SK-N-SH treated with all-trans-retinoic acid at 6 μM for 48 hours (cell line): ENCODE measurements at regions not wholly inside any gene's neighbourhood (a gene's known extent, or its start where the extent isn't known, plus 50 kb on each side); places are given as distances from the start of the nearest gene placed in this dataset.

Source experiments
- ATAC-seq: fragments of 200-7000 bp; cut with Tn5 transposase; 3 replicates; pipeline ENCODE4 v1.9.1; 2020; ENCODE audit warnings: mild to moderate bottlenecking, moderate library complexity
- ARNTL ChIP-seq: fragments of 450-650 bp; formaldehyde crosslinking; IDR thresholded peaks from 2 replicates; pipeline ENCODE4 v1.5.0; 2020; ENCODE audit warnings: low read depth, mild to moderate bottlenecking, moderate library complexity, borderline replicate concordance
- BACH2 ChIP-seq: fragments of 250-450 bp; sonication (Bioruptor Pico); IDR thresholded peaks from 2 replicates; pipeline ENCODE4 v1.9.0; 2021; ENCODE audit warnings: mild to moderate bottlenecking, borderline replicate concordance
- CSDC2 ChIP-seq: fragments of 250-450 bp; sonication (Bioruptor Pico); IDR thresholded peaks from 2 replicates; pipeline ENCODE4 v1.5.0; 2020; ENCODE audit warnings: mild to moderate bottlenecking, moderate library complexity
- ESRRG ChIP-seq: fragments of 250-450 bp; sonication (Bioruptor Pico); IDR thresholded peaks from 2 replicates; pipeline ENCODE4 v1.6.1; 2021; ENCODE audit warnings: mild to moderate bottlenecking
- GLIS3 ChIP-seq: fragments of 250-450 bp; sonication (Bioruptor Pico); IDR thresholded peaks from 2 replicates; pipeline ENCODE4 v1.5.0; 2020; ENCODE audit warnings: mild to moderate bottlenecking, moderate library complexity
- ISL1 ChIP-seq: fragments of 250-450 bp; sonication (Bioruptor Pico); IDR thresholded peaks from 2 replicates; pipeline ENCODE4 v2.1.2; 2022; ENCODE audit warnings: mild to moderate bottlenecking, moderate library complexity
- OSR1 ChIP-seq: fragments of 250-450 bp; sonication (Bioruptor Pico); IDR thresholded peaks from 2 replicates; pipeline ENCODE4 v1.8.0; 2022; ENCODE audit warnings: moderate library complexity, mild to moderate bottlenecking, inconsistent platforms
- PPARA ChIP-seq: fragments of 250-450 bp; sonication (Bioruptor Pico); IDR thresholded peaks from 2 replicates; pipeline ENCODE4 v1.5.0; 2020; ENCODE audit warnings: mild to moderate bottlenecking, borderline replicate concordance
- RARB ChIP-seq: fragments of 250-450 bp; sonication (Bioruptor Pico); IDR thresholded peaks from 2 replicates; pipeline ENCODE4 v1.8.0; 2021; ENCODE audit warnings: mild to moderate bottlenecking, moderate library complexity
- SNAI2 ChIP-seq: fragments of 250-450 bp; sonication (Bioruptor Pico); IDR thresholded peaks from 2 replicates; pipeline ENCODE4 v1.5.0; 2020; ENCODE audit warnings: mild to moderate bottlenecking, moderate library complexity
- TCF4 ChIP-seq: fragments of 250-450 bp; sonication (Bioruptor Pico); IDR thresholded peaks from 2 replicates; pipeline ENCODE4 v1.8.0; 2021; ENCODE audit warnings: mild to moderate bottlenecking, moderate library complexity, borderline replicate concordance
- TOX ChIP-seq: fragments of 250-450 bp; sonication (Bioruptor Pico); IDR thresholded peaks from 2 replicates; pipeline ENCODE4 v1.8.0; 2021; ENCODE audit warnings: mild to moderate bottlenecking, moderate library complexity, borderline replicate concordance
- ZC3H10 ChIP-seq: fragments of 250-450 bp; sonication (Bioruptor Pico); IDR thresholded peaks from 2 replicates; pipeline ENCODE4 v1.5.1; 2021; ENCODE audit warnings: mild to moderate bottlenecking, moderate library complexity
- ZFP3 ChIP-seq: fragments of 250-450 bp; sonication (Bioruptor Pico); IDR thresholded peaks from 2 replicates; pipeline ENCODE4 v1.5.0; 2020; ENCODE audit warnings: mild to moderate bottlenecking, moderate library complexity
- ZFP30 ChIP-seq: fragments of 450-650 bp; formaldehyde crosslinking; IDR thresholded peaks from 2 replicates; pipeline ENCODE4 v1.5.0; 2022; ENCODE audit warnings: mild to moderate bottlenecking, moderate library complexity
- ZNF565 ChIP-seq: fragments of 450-650 bp; formaldehyde crosslinking; conservative IDR thresholded peaks from 2 replicates; pipeline ENCODE4 v1.5.0; 2020; ENCODE audit warnings: low read depth, mild to moderate bottlenecking, moderate library complexity
- ZNF70 ChIP-seq: fragments of 450-650 bp; formaldehyde crosslinking; IDR thresholded peaks from 2 replicates; pipeline ENCODE4 v1.5.0; 2020; ENCODE audit warnings: mild to moderate bottlenecking, moderate library complexity
- ZNF8 ChIP-seq: fragments of 450-650 bp; formaldehyde crosslinking; IDR thresholded peaks from 2 replicates; pipeline ENCODE4 v1.5.0; 2020; ENCODE audit warnings: mild to moderate bottlenecking, moderate library complexity
- TF ChIP-seq, protein P1 (sequence below): fragments of 250-450 bp; sonication (Bioruptor Pico); IDR thresholded peaks from 2 replicates; pipeline ENCODE4 v1.8.0; 2020; ENCODE audit warnings: mild to moderate bottlenecking, moderate library complexity, borderline replicate concordance
- TF ChIP-seq, protein P2 (sequence below): fragments of 250-450 bp; sonication (Bioruptor Pico); IDR thresholded peaks from 2 replicates; pipeline ENCODE4 v1.8.0; 2021; ENCODE audit warnings: low read depth, mild to moderate bottlenecking, moderate library complexity, borderline replicate concordance
- TF ChIP-seq, protein P3 (sequence below): fragments of 250-450 bp; sonication (Bioruptor Pico); IDR thresholded peaks from 2 replicates; pipeline ENCODE4 v1.5.1; 2020; ENCODE audit warnings: low read depth, mild to moderate bottlenecking, moderate library complexity

DNA sequence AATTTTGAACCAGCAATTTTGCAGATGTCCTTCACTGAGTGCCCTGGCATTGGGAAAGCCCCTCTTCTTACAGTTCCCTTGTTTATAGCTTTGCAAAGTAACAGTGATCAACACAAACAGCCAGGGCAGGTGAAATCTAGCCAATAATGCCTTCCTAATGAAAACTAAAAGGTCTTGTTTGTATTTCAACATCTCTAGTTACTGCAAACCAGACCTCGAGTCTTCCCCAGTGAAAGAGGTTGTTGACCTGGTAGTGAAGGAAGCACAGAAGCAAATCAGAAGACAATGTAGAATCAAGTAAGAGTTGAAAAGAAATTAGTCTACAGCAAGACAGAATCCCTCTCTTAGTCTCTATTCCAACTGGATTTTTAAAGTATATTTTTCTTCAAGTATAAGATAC lies 231.2 kb downstream of the SNX13 start:
- TF ChIP-seq ZFP3 (CRISPR knock-in tag) (no peak), TCF4 (no peak), ISL1 (CRISPR knock-in tag) (no peak), GLIS3 (no peak), PPARA (CRISPR knock-in tag) (no peak), OSR1 (CRISPR knock-in tag) (no peak), RARB (CRISPR knock-in tag) (no peak), ZNF565 (CRISPR knock-in tag) (no peak), ZNF70 (CRISPR knock-in tag) (no peak), SNAI2 (no peak), BACH2 (CRISPR knock-in tag) (no peak)
- TF ChIP-seq, protein P1, sequence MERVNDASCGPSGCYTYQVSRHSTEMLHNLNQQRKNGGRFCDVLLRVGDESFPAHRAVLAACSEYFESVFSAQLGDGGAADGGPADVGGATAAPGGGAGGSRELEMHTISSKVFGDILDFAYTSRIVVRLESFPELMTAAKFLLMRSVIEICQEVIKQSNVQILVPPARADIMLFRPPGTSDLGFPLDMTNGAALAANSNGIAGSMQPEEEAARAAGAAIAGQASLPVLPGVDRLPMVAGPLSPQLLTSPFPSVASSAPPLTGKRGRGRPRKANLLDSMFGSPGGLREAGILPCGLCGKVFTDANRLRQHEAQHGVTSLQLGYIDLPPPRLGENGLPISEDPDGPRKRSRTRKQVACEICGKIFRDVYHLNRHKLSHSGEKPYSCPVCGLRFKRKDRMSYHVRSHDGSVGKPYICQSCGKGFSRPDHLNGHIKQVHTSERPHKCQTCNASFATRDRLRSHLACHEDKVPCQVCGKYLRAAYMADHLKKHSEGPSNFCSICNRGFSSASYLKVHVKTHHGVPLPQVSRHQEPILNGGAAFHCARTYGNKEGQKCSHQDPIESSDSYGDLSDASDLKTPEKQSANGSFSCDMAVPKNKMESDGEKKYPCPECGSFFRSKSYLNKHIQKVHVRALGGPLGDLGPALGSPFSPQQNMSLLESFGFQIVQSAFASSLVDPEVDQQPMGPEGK (CRISPR knock-in tag): no peak
- TF ChIP-seq, protein P2, sequence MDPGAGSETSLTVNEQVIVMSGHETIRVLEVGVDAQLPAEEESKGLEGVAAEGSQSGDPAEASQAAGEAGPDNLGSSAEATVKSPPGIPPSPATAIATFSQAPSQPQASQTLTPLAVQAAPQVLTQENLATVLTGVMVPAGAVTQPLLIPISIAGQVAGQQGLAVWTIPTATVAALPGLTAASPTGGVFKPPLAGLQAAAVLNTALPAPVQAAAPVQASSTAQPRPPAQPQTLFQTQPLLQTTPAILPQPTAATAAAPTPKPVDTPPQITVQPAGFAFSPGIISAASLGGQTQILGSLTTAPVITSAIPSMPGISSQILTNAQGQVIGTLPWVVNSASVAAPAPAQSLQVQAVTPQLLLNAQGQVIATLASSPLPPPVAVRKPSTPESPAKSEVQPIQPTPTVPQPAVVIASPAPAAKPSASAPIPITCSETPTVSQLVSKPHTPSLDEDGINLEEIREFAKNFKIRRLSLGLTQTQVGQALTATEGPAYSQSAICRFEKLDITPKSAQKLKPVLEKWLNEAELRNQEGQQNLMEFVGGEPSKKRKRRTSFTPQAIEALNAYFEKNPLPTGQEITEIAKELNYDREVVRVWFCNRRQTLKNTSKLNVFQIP (CRISPR knock-in tag): no peak

DNA sequence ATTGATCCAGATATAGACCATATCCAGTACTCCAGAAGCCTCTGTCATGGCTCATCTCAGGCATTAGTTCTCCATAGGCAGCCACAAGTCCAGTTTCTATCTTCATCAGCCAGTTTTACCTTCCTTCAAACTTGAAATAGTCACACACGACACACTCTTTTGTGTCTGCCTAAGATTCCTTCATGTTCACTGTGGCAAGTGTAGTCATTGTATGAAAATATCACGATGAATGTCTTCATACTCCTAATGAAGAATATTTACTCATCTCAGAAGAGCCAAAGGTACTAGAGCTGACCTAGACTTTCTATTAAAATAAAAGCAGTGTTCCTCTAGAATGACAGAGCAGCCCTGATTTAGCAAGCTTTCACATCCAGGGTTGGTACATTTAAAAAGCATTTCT lies 230.7 kb downstream of the SNX13 start:
- no peak for ATAC-seq
- TF ChIP-seq ZNF8: no peak
- TF ChIP-seq, protein P2 (CRISPR knock-in tag): no peak
- no peak for TF ChIP-seq ZFP3 (CRISPR knock-in tag)
- no peak for TF ChIP-seq ESRRG (CRISPR knock-in tag)
- no peak for TF ChIP-seq ARNTL
- no peak for TF ChIP-seq TOX (CRISPR knock-in tag)
- no peak for TF ChIP-seq TCF4
- no peak for TF ChIP-seq ZNF565 (CRISPR knock-in tag)
- no peak for TF ChIP-seq OSR1 (CRISPR knock-in tag)
- no peak for TF ChIP-seq ZFP30 (CRISPR knock-in tag)
- no peak for TF ChIP-seq BACH2 (CRISPR knock-in tag)
- no peak for TF ChIP-seq ZNF70 (CRISPR knock-in tag)
- TF ChIP-seq, all 23 proteins: peak for 0

More for the DNA sequence above, 231.2 kb downstream of the SNX13 start:
- no peak for ATAC-seq

DNA sequence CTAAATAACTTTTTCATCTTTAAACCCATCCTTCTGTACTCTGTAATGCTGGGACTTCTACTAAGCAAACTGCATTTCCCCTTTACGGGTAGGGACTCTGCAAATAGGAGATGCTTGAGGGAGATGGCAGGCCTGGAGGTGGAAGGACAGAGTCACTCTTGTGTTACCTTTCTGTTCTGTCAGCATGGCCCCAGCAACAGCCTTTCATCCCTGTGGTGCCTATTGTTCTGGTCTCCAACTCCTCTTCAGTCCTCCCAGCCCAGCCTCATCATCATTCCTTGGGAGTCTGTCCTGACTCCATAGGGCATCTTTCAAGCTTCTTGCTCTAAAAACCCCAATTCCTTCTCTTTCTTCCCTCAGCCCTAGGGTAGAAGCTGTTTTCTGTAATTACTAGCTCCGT lies 230.0 kb downstream of the SNX13 start:
- ATAC-seq: no peak

DNA sequence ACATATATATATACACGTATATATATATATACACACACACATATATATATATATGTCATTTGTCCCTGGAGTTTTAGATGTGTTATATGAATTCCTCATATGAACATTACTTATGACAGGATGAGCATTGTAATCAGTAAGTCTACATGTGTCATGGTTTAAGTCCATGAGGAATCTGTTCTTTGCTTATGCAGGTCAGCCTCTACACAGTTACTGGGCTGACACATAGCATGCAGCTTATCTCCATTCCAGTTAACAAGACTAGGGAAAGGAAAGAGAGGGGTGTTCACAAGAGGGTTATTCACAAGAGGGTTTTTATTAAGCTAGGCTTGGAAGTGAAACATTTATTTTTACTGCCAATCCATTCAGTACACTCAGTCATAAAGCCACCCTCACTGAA lies 226.7 kb downstream of the SNX13 start:
- ATAC-seq: no peak
- no peak for TF ChIP-seq ZNF70 (CRISPR knock-in tag)

More for the DNA sequence above, 230.0 kb downstream of the SNX13 start:
- TF ChIP-seq CSDC2 (CRISPR knock-in tag): no peak
- TF ChIP-seq OSR1 (CRISPR knock-in tag): no peak
- TF ChIP-seq ZC3H10 (CRISPR knock-in tag): no peak
- TF ChIP-seq ZFP3 (CRISPR knock-in tag): no peak
- TF ChIP-seq BACH2 (CRISPR knock-in tag): no peak
- TF ChIP-seq, protein P3, sequence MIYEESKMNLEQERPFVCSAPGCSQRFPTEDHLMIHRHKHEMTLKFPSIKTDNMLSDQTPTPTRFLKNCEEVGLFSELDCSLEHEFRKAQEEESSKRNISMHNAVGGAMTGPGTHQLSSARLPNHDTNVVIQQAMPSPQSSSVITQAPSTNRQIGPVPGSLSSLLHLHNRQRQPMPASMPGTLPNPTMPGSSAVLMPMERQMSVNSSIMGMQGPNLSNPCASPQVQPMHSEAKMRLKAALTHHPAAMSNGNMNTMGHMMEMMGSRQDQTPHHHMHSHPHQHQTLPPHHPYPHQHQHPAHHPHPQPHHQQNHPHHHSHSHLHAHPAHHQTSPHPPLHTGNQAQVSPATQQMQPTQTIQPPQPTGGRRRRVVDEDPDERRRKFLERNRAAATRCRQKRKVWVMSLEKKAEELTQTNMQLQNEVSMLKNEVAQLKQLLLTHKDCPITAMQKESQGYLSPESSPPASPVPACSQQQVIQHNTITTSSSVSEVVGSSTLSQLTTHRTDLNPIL (CRISPR knock-in tag): no peak

DNA sequence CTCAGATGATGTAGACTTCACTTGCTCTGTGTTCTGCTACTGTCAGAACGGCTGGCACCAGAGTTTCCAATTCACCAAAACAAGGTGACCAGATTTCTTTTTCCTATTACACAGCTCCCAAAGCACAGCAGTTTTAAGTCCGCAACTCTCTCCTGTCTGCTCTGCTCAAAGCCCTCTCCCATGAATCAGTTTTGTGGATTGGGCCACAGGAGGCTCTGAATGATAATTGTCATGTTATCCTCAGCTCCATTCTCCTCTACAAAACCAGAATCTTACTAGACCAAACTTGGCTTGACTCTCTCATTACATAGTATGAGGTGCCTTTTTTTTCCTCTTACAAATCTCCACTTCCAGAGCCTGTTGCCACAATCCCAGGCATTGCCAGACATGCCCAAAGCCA lies 223.5 kb downstream of the SNX13 start:
- TF ChIP-seq ZNF70 (CRISPR knock-in tag): no peak
- TF ChIP-seq ZNF8: no peak
- no peak for TF ChIP-seq GLIS3
- TF ChIP-seq, protein P3 (CRISPR knock-in tag): no peak
- ATAC-seq: no peak
